Epithelial cell of esophagus (primary cell): ENCODE measurements at regions not wholly inside any gene's neighbourhood (a gene's known extent, or its start where the extent isn't known, plus 50 kb on each side); places are given as distances from the start of the nearest gene placed in this dataset.

Source experiments
- DNase-seq: peaks from one replicate; pipeline ENCODE4 v3.0.0; 2010; ENCODE audit warnings: low read depth
- H3K4me3 ChIP-seq: 2 replicates; pipeline ENCODE4 v1.5.1; 2011; ENCODE audit warnings: mild to moderate bottlenecking, low read length, control low read depth
- CTCF ChIP-seq: IDR thresholded peaks from 2 replicates; pipeline ENCODE4 v1.5.1; 2011; ENCODE audit warnings: low read depth, mild to moderate bottlenecking, low read length, control low read depth, inconsistent platforms; ENCODE audit not compliant: insufficient read depth; ENCODE audit errors: missing control alignments

DNA sequence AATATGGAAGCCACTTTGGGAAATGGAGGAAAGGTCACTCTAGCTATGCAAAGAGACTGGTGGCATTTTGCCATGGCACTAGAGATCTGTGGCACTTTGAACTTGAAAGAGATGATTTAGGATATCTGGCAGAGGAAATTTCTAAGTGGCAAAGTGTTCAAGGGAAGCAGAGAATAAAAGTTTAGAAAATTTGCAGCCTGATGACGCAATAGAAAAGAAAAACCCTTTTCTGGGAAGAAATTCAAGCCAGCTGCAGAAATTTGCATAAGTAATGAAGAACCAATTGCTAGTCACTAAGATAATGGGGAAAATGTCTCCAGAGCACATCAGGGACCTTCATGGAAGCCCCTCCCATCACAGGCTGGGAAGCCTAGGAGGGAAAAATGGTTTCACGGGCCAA is 191.1 kb upstream of the B3GALT2 start:
- no peak for DNase-seq
- TF ChIP-seq CTCF, result no peak
- no peak overlapping the region for H3K4me3 ChIP-seq

DNA sequence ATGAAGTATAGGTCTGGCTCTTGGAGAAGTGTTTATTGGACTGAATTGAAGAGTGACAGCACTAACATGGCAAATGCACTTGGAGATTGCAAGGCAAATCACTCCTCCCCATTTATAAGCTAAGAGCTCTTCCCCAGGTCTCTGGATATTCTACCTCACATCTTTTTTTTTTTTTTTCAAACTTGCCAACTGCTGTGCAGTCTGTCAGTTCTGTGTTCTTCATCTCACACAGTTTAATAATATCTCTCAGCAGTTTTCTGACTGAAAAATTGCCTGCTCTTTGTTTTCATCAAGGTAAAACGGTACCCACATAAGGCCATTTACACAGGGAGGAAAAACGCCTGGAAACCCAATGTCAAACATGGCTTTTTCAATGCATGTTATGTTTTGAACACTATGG is 186.1 kb upstream of the B3GALT2 start:
- TF ChIP-seq CTCF, result no peak
- no peak for DNase-seq
- H3K4me3 ChIP-seq, result no peak overlapping the region

GRCh38 chr1:193368302-193368701 is 181.9 kb upstream of the B3GALT2 start:
- no peak for TF ChIP-seq CTCF
- no peak for DNase-seq
- no peak overlapping the region for H3K4me3 ChIP-seq

- no peak for TF ChIP-seq CTCF
- H3K4me3 ChIP-seq, result no peak overlapping the region
- DNase-seq, result no peak
Measured at GRCh38 chr1:193367863-193368262, 181.4 kb upstream of the B3GALT2 start.

DNA sequence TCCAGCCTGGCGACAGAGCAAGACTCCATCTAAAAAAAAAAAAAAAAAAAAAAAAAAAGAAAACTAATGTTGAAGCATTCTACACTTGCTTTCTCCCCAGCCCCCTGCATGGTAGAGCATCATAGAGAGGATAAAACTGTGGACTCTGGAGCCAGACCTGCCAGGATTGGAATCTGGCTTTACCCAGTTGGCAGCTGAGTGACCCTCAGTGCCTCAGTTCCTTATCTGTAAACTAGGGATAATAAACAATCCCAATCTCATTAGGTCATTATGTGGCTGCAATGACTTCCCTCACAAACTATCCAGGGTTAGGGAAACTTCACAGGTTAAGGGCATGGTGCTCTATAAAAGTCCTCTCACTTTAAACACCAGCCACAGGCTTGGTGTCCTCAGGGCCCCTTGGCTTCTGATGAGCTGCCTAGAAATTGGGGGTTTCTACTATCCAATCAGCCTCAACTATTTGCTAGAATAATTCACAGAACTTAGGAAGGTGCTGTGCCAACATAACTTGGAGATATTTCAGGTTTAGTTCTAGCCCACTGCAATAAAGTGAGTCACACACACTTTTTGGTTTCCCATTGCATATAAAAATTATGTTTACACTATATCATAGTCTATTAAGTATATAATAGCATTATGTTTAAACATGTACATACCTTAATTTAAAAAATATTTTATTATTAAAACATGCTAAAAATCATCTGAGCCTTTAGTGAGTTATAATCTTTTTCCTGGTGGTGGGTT is 180.5 kb upstream of the B3GALT2 start:
- no peak overlapping the region for H3K4me3 ChIP-seq
- no peak for DNase-seq
- no peak for TF ChIP-seq CTCF

GRCh38 chr1:193365966-193366365 is 179.6 kb upstream of the B3GALT2 start:
- no peak for TF ChIP-seq CTCF
- DNase-seq, result no peak
- no peak overlapping the region for H3K4me3 ChIP-seq

DNA sequence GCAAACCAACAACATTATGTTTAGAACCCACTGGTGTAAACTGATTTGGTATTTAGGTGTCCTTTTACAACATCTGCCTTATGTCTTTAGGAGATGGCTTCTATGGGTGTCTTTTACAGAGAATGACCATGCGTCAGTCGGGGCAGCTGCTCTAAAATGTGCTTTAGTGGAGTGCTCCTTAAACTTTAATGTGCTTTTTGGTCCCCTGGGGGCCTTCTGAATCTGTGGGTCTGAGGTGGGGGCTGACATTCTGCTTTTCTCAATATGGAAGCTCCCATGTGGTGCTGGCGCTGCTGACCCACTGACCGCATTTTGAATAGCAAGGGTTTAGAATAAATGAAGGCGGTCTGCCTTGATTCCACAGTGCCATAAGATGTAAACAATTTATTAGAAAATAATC is 173.2 kb upstream of the B3GALT2 start:
- no peak for DNase-seq
- H3K4me3 ChIP-seq, result no peak overlapping the region
- no peak for TF ChIP-seq CTCF
